ENCODE measurements at regions not wholly inside any gene's neighbourhood (a gene's known extent, or its start where the extent isn't known, plus 50 kb on each side); places are given as distances from the start of the nearest gene placed in this dataset.

DNA sequence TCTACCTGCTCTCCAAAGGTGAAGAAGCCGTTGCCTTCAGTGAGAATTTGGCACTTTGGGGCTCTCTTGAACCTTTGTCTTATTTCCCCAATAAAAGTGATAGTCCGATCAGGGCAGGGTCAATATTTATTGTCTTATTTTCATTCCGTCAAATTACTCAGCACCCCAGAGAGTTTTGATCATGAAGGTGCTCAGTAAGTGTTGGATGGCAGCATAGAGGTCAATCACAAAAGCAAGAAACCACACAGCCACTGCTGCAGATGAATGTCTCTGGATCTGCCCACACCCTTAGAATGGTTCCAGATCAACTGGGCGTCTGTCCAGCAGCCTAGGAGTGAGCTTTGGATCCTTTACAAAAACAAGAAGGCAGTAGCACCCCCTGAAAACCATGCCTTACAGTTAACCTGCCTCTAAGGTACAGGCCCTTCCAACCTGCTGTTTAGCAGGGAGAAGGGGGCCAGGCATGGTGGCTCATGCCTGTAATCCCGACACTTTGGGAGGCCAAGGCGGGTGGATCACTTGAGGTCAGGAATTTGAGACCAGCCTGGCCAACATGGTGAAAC lies 97.3 kb downstream of the PSMG1 start:
- TF ChIP-seq, protein P1, sequence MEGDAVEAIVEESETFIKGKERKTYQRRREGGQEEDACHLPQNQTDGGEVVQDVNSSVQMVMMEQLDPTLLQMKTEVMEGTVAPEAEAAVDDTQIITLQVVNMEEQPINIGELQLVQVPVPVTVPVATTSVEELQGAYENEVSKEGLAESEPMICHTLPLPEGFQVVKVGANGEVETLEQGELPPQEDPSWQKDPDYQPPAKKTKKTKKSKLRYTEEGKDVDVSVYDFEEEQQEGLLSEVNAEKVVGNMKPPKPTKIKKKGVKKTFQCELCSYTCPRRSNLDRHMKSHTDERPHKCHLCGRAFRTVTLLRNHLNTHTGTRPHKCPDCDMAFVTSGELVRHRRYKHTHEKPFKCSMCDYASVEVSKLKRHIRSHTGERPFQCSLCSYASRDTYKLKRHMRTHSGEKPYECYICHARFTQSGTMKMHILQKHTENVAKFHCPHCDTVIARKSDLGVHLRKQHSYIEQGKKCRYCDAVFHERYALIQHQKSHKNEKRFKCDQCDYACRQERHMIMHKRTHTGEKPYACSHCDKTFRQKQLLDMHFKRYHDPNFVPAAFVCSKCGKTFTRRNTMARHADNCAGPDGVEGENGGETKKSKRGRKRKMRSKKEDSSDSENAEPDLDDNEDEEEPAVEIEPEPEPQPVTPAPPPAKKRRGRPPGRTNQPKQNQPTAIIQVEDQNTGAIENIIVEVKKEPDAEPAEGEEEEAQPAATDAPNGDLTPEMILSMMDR (IDR thresholded peaks at IDR 0.05) = no peak
- no peak for TF ChIP-seq POLR2A (IDR thresholded peaks at IDR 0.05)
